PFSK-1 (cell line): ENCODE measurements at regions not wholly inside any gene's neighbourhood (a gene's known extent, or its start where the extent isn't known, plus 50 kb on each side); places are given as distances from the start of the nearest gene placed in this dataset.

Experiments used
- FOXP2 ChIP-seq: optimal IDR thresholded peaks from 2 replicates; pipeline ENCODE3; 2011; ENCODE audit warnings: borderline replicate concordance, control low read depth, inconsistent platforms; ENCODE audit not compliant: insufficient read depth; ENCODE audit errors: extremely low read length, extremely low read depth
- POLR2AphosphoS5 ChIP-seq: IDR thresholded peaks from 2 replicates; pipeline ENCODE4 v1.6.1; 2012; ENCODE audit warnings: low read depth, mild to moderate bottlenecking, control low read depth, low read length, moderate library complexity
- SIN3A ChIP-seq: IDR thresholded peaks from 2 replicates; pipeline ENCODE4 v1.6.1; 2012; ENCODE audit warnings: mild to moderate bottlenecking, low read length, moderate library complexity, borderline replicate concordance; ENCODE audit not compliant: insufficient read depth
- TAF1 ChIP-seq: IDR thresholded peaks from 2 replicates; pipeline ENCODE4 v1.6.1; 2012; ENCODE audit warnings: low read length, control low read depth, borderline replicate concordance; ENCODE audit not compliant: insufficient read depth
- TF ChIP-seq, protein P1 (sequence below), 2 experiments: IDR thresholded peaks; 2 replicates each; pipeline versions ENCODE4 v1.6.1 to v1.8.0; 2011 to 2012; ENCODE audit warnings: low read depth in 2 of 2, low read length in 2 of 2, control low read depth in 1 of 2, inconsistent platforms in 1 of 2, mild to moderate bottlenecking in 1 of 2, moderate library complexity in 1 of 2; ENCODE audit not compliant: insufficient read depth in 1 of 2

DNA sequence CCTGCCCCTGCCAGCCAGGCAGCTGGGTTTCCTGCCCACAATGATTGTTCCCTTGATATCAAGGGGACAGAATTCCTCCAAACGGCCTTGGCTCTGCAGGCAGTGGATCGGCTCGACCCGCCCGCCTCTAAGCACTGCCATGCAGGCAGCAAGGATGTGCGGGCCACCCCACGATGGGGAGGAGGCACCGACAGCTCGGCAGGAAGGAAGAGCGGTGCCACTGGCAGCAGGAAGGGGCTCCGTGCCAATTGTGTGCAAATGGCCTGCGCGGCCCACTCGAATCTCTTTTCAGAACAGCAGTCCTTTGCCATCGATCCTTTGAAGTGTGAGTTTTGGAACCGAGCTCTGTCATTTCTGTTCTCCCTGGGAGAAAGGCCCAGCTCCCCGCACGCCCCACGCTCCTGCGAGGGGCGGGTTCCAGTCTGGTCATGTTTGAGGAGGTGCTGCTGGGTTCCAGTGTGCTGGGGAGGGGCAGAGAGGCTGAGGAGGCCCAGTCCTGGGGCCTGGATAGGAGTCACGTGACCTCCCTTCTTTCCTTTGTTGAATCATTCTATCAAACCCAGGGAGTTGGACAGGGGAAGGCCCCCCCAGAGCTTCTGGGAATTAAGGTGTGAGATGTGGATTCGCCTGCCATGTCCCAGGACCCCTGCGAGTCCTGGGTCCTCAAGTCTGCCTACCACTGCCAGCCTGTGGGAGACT lies 406.0 kb downstream of the CTTN start:
- no peak for TF ChIP-seq POLR2AphosphoS5
- TF ChIP-seq, protein P1, sequence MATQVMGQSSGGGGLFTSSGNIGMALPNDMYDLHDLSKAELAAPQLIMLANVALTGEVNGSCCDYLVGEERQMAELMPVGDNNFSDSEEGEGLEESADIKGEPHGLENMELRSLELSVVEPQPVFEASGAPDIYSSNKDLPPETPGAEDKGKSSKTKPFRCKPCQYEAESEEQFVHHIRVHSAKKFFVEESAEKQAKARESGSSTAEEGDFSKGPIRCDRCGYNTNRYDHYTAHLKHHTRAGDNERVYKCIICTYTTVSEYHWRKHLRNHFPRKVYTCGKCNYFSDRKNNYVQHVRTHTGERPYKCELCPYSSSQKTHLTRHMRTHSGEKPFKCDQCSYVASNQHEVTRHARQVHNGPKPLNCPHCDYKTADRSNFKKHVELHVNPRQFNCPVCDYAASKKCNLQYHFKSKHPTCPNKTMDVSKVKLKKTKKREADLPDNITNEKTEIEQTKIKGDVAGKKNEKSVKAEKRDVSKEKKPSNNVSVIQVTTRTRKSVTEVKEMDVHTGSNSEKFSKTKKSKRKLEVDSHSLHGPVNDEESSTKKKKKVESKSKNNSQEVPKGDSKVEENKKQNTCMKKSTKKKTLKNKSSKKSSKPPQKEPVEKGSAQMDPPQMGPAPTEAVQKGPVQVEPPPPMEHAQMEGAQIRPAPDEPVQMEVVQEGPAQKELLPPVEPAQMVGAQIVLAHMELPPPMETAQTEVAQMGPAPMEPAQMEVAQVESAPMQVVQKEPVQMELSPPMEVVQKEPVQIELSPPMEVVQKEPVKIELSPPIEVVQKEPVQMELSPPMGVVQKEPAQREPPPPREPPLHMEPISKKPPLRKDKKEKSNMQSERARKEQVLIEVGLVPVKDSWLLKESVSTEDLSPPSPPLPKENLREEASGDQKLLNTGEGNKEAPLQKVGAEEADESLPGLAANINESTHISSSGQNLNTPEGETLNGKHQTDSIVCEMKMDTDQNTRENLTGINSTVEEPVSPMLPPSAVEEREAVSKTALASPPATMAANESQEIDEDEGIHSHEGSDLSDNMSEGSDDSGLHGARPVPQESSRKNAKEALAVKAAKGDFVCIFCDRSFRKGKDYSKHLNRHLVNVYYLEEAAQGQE (IDR thresholded peaks at IDR 0.05; ENCODE audit: insufficient read depth in 1 of 2, low read depth in 2 of 2, low read length in 2 of 2) = no peak
- no peak for TF ChIP-seq FOXP2
- TF ChIP-seq SIN3A = no peak
- TF ChIP-seq TAF1 = no peak

DNA sequence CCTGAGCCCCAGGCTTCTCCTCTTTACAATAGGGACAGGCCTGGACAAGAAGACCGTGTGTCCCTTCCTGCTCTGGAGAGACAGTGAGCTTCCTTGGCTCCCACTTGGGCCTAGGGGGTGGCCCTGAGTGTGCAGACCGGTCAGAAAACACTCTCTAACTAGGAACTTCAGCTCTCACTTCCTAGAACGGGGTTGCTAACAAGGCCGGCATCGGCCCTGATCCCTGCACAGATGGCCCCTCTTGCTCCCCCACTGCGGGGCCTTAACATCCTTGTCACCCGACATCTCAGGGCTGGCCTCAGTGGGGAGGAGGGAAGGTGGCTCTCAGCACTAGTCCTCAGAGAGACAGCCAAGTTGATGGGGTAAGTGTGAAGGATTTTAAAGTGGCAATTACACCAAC lies 406.9 kb downstream of the CTTN start:
- no peak for TF ChIP-seq FOXP2
- no peak for TF ChIP-seq SIN3A
- TF ChIP-seq, protein P1 (IDR thresholded peaks at IDR 0.05; ENCODE audit: insufficient read depth in 1 of 2, low read depth in 2 of 2, low read length in 2 of 2) = no peak
- no peak for TF ChIP-seq POLR2AphosphoS5

DNA sequence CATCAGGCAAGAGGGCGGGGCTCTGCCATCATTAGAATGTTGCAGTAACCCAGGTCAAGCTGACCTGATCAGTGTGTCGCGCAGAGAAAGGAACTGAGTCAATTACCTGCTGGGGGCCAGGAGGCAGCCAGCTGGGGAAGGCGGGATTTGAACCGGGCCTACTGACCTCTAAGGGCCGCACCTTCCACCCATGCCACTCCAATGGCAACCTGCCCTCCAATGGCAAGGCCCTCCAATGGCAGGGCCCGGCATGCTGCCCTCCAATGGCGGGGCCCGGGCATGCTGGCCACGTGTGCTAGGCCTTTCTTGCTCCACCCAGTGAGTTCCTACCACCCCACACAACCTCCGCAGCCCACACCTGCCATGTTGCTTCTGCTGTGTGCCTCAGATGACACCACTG lies 407.6 kb downstream of the CTTN start:
- TF ChIP-seq SIN3A (no peak), TAF1 (no peak), POLR2AphosphoS5 (no peak), FOXP2 (no peak)
- TF ChIP-seq, protein P1 (IDR thresholded peaks at IDR 0.05; ENCODE audit: insufficient read depth in 1 of 2, low read depth in 2 of 2, low read length in 2 of 2) = no peak

DNA sequence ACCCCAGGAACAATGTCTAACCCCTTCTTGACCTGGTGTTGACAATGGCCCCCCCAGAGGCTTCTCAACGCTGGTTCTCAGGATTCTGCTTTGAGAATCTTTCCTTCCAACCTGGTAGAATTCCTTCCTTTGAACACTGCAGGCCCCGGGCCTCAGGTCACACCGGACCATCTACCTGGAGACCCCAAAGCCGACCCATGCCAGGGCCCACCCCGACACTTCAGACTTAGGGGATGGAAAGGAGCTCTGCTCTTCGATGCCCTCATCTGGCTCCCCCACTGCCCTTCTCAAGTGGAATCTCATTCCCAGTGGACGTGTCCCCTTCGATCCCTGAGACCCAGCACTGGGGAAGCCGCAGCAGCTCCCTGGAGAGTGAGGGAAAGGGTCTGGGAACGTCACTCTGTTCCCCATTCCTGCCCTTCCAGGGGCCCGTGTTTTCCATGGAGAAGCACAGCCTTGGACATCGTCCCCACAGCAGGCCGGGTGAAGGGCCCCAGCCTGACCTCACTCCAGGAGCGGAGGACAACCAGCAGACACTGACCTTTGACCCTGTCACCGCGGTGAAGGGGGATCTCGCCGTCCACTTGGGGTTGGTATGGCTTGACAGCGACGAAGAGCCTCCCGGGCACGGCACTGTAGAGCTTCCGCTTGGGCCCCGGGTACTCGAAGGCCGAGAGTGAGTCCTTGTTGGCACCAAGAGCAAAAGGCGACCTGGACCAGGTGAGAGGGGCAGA lies 408.3 kb downstream of the CTTN start:
- TF ChIP-seq, protein P1 (IDR thresholded peaks at IDR 0.05; ENCODE audit: insufficient read depth in 1 of 2, low read depth in 2 of 2, low read length in 2 of 2) = no peak
- TF ChIP-seq SIN3A = no peak
- no peak for TF ChIP-seq POLR2AphosphoS5
- TF ChIP-seq FOXP2 = no peak
- no peak for TF ChIP-seq TAF1
